Adrenal gland (tissue), 9 donors: ENCODE measurements at regions not wholly inside any gene's neighbourhood (a gene's known extent, or its start where the extent isn't known, plus 50 kb on each side); places are given as distances from the start of the nearest gene placed in this dataset.

ENCODE experiments used
- DNase-seq, 7 donors: peaks; one replicate each; pipeline ENCODE4 v3.0.0-alpha.2; 2019 to 2020
- H3K27ac ChIP-seq, 5 donors: fragments of 200-600 bp; sonication (generic) in 4 of 5; 1 replicate in 3 of 5; 2 replicates in 2 of 5; pipeline versions ENCODE4 v1.5.1 to v1.8.0; 2016 to 2020; ENCODE audit warnings: mild to moderate bottlenecking in 1 of 5
- H3K27me3 ChIP-seq: fragments of 200-600 bp; 2 replicates; pipeline ENCODE4 v1.8.0; 2021
- H3K36me3 ChIP-seq, 2 donors: fragments of 200-600 bp; replicated peaks in 1 of 2; 1 replicate in 1 of 2; 2 replicates in 1 of 2; pipeline versions ENCODE4 v1.5.1 to v1.8.0; 2018 to 2022
- H3K4me1 ChIP-seq, 2 donors: fragments of 200-600 bp; replicated peaks in 1 of 2; 1 replicate in 1 of 2; 2 replicates in 1 of 2; pipeline versions ENCODE4 v1.5.1 to v1.8.0; 2018 to 2021
- H3K4me3 ChIP-seq, 4 donors: fragments of 200-600 bp; sonication (generic) in 3 of 4; one replicate each; pipeline ENCODE4 v1.5.1; 2016 to 2018
- H3K9me3 ChIP-seq, 3 donors: fragments of 200-600 bp; sonication (generic) in 1 of 3; replicated peaks in 1 of 3; 1 replicate in 2 of 3; 2 replicates in 1 of 3; pipeline versions ENCODE4 v1.5.1 to v1.8.0; 2016 to 2021
- POLR2A ChIP-seq, 2 donors: fragments of 450-650 bp; IDR thresholded peaks; one replicate each; pipeline ENCODE4 v1.6.1; 2017; ENCODE audit warnings: antibody characterized with exemption in 2 of 2, mild to moderate bottlenecking in 2 of 2, moderate library complexity in 1 of 2
- WGBS, 4 donors: extraction: QIAGEN DNeasy Blood & Tissue Kit in 2 of 4; methylation state at CpG; one replicate each; pipeline versions ENCODE4 v1.1.5 to v1.1.7; 2013 to 2017; 5-methylcytosine and 5-hydroxymethylcytosine counted together
- intact Hi-C, 2 donors: fragments of 100-400 bp; cut with DNase I; formaldehyde crosslinking; loops; one replicate each; pipeline versions ENCODE4 v1.14.1 to v1.15.0; 2022 to 2023
- TF ChIP-seq, protein P1 (sequence below), 6 experiments: fragments of 450-650 bp in 4 of 6; fragments of 200-600 bp in 2 of 6; sonication (generic) in 1 of 6; IDR thresholded peaks; 1 replicate in 5 of 6; 2 replicates in 1 of 6; pipeline versions ENCODE4 v1.5.1 to v1.8.0; 2016 to 2021; ENCODE audit warnings: antibody characterized with exemption in 6 of 6, mild to moderate bottlenecking in 2 of 6, moderate library complexity in 1 of 6
- donor health status: healthy with polysubstance abuse.
- donor health status: Bipolar disorder and iron deficiency.
- donor health status: DM: yes; HTN: yes; CAD: no.
- donor health status: DM: no; HTN: no; CAD: no.
- donor health status: DM: no; HTN: no; CAD: no.

DNA sequence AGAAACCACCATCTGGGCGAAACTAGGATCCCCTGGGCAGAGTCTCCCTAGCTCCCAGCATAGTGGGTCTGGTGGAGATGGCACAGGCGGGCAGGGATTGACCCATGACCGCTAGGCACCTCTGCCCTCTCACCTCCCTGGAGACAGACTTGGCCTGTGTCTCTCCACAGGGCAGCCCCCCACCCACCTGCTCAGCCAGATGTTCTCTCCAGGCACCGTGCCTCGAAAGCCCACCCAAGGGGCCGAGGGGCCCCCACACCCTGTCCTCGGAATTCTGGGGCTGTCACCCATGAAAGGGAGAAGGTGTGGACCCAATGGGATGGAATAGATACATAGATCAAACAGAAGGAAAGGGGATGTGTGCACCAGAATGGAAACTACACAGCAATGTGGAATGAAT lies 229.1 kb upstream of the RTL1 start:
- Histone ChIP-seq H3K36me3 (no peaks in the 10 kb centered on the region), H3K27ac (no peak overlapping the region), H3K27me3 (no peaks in the 10 kb centered on the region), H3K4me3 (no peak overlapping the region), H3K4me1 (no peaks in the 10 kb centered on the region), H3K9me3 (no peaks in the 10 kb centered on the region)
- WGBS, 4 donors = 70 to 84% (median 75%) methylated on average over 6 to 7 of the region's 7 CpGs
- DNase-seq = no peak
- intact Hi-C loops = no loop called here
- TF ChIP-seq, protein P1, sequence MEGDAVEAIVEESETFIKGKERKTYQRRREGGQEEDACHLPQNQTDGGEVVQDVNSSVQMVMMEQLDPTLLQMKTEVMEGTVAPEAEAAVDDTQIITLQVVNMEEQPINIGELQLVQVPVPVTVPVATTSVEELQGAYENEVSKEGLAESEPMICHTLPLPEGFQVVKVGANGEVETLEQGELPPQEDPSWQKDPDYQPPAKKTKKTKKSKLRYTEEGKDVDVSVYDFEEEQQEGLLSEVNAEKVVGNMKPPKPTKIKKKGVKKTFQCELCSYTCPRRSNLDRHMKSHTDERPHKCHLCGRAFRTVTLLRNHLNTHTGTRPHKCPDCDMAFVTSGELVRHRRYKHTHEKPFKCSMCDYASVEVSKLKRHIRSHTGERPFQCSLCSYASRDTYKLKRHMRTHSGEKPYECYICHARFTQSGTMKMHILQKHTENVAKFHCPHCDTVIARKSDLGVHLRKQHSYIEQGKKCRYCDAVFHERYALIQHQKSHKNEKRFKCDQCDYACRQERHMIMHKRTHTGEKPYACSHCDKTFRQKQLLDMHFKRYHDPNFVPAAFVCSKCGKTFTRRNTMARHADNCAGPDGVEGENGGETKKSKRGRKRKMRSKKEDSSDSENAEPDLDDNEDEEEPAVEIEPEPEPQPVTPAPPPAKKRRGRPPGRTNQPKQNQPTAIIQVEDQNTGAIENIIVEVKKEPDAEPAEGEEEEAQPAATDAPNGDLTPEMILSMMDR (IDR thresholded peaks at IDR 0.05) = no peak
- no peak for TF ChIP-seq POLR2A (IDR thresholded peaks at IDR 0.05)

- WGBS, 4 donors = 79 to 96% (median 91%) methylated on average over 6 to 8 of the region's 8 CpGs
Measured at GRCh38 chr14:101133068-101133467, 229.5 kb upstream of the RTL1 start.

GRCh38 chr14:101134161-101134631 lies 230.7 kb upstream of the RTL1 start:
- DNase-seq = no peak

More at GRCh38 chr14:101133068-101133467, 229.5 kb upstream of the RTL1 start:
- Histone ChIP-seq H3K4me3 (no peak overlapping the region), H3K27me3 (no peaks in the 10 kb centered on the region), H3K27ac (no peak overlapping the region), H3K36me3 (no peaks in the 10 kb centered on the region), H3K9me3 (no peaks in the 10 kb centered on the region), H3K4me1 (no peaks in the 10 kb centered on the region)
- intact Hi-C loops = no loop called here
- TF ChIP-seq, protein P1 (IDR thresholded peaks at IDR 0.05) = no peak
- TF ChIP-seq POLR2A (IDR thresholded peaks at IDR 0.05) = no peak
- DNase-seq = no peak

DNA sequence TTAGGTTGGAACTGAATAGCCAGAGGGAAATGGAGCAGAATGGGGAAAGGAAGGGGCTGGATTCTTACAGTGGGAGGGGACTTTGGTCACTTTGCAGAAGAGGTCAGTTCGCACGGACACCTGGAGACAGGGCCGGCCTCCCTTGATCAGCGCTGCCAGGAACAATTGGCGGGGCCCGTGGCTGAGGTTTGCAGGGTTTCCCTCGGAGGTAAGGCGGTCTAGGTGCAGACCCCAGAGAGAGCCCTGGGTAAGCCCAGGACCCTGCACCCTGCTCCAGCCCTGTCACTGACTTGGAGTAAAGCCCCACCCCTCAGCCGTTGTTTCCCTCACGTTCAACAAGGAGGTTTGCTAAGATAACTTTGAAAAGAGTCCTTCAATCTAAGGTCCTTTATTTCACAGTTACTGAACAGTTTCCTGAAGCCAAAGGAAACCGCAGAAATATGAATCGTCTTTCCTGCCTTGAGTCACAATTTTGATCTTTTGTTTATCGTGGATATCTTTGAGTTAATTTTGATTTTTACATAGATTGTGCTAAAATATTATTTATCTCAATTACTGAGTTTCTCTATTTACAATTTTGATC lies 231.4 kb upstream of the RTL1 start:
- TF ChIP-seq, protein P1 (IDR thresholded peaks at IDR 0.05) = no peak
- no peak for TF ChIP-seq POLR2A (IDR thresholded peaks at IDR 0.05)
- no peak overlapping the region for H3K27ac ChIP-seq
- H3K4me3 ChIP-seq = no peak overlapping the region
- WGBS, 4 donors = 67 to 80% (median 73%) methylated on average over 13 of the region's 13 CpGs
- H3K9me3 ChIP-seq = no peaks in the 10 kb centered on the region
- H3K4me1 ChIP-seq = no peaks in the 10 kb centered on the region
- no peaks in the 10 kb centered on the region for H3K36me3 ChIP-seq
- intact Hi-C loops = no loop called here
- no peak for DNase-seq
- no peaks in the 10 kb centered on the region for H3K27me3 ChIP-seq

More at GRCh38 chr14:101134161-101134631, 230.7 kb upstream of the RTL1 start:
- intact Hi-C loops = no loop called here
- Histone ChIP-seq H3K9me3 (no peaks in the 10 kb centered on the region), H3K36me3 (no peaks in the 10 kb centered on the region), H3K27me3 (no peaks in the 10 kb centered on the region), H3K4me3 (no peak overlapping the region), H3K4me1 (no peaks in the 10 kb centered on the region), H3K27ac (no peak overlapping the region)
- 73 to 82% (median 77%) methylated on average over 12 of the region's 12 CpGs for WGBS, 4 donors
- TF ChIP-seq, protein P1 (IDR thresholded peaks at IDR 0.05) = no peak
- TF ChIP-seq POLR2A (IDR thresholded peaks at IDR 0.05) = no peak
